ENCODE measurements at regions not wholly inside any gene's neighbourhood (a gene's known extent, or its start where the extent isn't known, plus 50 kb on each side); places are given as distances from the start of the nearest gene placed in this dataset.

DNA sequence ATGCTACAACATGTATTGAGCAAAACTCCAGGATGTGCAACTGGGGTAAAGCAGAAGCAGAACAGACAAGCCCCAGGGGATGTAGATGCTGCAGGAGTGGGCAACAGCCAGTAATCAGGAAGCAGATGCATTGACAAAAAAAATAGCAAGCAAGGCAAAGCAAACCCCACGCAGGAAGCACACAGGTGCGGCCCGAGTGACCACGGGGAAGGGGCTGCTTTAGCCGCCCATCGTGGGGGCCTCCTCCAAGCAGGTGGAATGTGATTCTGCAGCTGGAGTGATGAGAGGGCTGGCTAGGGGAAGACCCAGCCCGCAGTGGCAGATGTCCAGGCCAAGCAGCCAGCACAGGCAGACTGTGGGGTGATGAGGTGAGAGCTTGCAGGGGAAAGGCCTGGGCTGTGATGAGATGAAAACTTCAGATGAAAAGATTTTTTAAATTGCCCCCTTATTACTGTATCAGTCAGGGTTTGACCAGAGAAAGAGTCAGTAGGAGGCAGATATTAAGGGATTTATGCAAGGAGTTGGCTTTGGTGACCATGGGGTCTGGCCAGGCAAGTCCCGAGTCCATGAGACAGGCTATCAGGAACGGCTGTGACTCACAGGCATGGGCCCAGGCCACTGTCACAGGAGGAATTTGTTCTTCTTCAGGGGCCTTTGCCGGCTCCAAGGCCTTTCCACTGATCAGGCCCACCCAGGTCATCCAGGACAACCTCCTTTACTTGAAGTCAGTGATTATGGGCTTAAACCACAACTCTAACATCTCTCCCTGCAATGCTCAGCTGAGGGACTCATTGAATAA, 207.6 kb downstream of the ANKRD60 start:
- Histone ChIP-seq H3K4me3 (no peak overlapping the region), H3K4me1 (peaks cover 0 to 18% of the 10 kb centered on the region in 2 donors), H3K36me3 (no peaks in the 10 kb centered on the region), H3K27ac (no peak overlapping the region), H3K9me3 (no peaks in the 10 kb centered on the region), H3K27me3 (no peaks in the 10 kb centered on the region)
- no peak for TF ChIP-seq CTCF (IDR thresholded peaks at IDR 0.05)
- no peak for DNase-seq (ENCODE audit: low spot score)

DNA sequence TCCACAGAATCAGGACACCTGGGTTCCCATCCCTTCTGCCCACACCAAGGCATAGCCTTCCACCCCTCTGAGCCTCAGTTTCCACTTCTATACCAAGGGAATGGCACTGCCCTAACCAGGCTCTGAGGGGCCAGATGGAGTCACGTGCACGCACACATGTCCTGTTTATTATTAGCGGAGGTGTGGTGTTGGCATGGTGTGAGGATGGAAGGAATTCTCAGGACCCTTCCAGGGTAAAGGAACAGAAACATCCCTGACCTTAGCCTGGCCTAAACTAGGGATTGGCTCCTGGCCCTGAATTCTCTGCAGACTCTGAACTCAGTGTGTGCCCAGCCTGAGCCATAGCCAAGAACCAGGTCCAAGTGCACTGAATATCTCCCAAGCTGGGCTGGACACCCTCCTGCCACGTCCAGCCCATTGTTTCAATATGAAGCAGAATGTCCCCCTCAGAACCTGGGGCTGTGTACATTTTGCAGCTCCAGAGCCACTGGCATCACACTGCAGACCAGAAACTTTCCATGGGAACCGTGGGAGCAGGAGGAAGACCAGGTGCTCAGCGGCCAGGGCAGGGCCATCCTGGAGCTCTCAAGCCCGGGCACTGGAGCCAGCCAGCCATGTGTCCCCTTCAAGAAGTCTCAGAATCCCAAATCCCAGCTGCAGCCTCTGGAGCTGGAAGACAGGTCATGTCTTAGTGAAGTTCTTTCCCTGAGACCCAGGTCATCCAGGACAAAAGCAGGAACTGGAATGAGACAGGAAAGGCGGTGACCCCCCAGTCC, 208.4 kb downstream of the ANKRD60 start:
- H3K4me3 ChIP-seq = no peak overlapping the region
- H3K27me3 ChIP-seq = no peaks in the 10 kb centered on the region
- H3K9me3 ChIP-seq = peaks cover 0 to 3% of the 10 kb centered on the region in 2 donors
- no peak for DNase-seq (ENCODE audit: low spot score)
- no peak for TF ChIP-seq CTCF (IDR thresholded peaks at IDR 0.05)
- peak overlapping the region in 1 of 2 donors; percentile 21 for H3K27ac ChIP-seq
- peaks cover 0 to 18% of the 10 kb centered on the region in 2 donors for H3K4me1 ChIP-seq
- H3K36me3 ChIP-seq = no peaks in the 10 kb centered on the region

GRCh38 chr20:58019027-58019849, 209.2 kb downstream of the ANKRD60 start:
- Histone ChIP-seq H3K36me3 (no peaks in the 10 kb centered on the region), H3K27me3 (no peaks in the 10 kb centered on the region), H3K4me1 (peaks cover 0 to 18% of the 10 kb centered on the region in 2 donors), H3K4me3 (no peak overlapping the region), H3K9me3 (peaks cover 0 to 7% of the 10 kb centered on the region in 2 donors), H3K27ac (peak overlapping the region in 1 of 2 donors; percentile 21)
- DNase-seq (ENCODE audit: low spot score) = peak; percentile 28
- TF ChIP-seq CTCF (IDR thresholded peaks at IDR 0.05) = no peak

DNA sequence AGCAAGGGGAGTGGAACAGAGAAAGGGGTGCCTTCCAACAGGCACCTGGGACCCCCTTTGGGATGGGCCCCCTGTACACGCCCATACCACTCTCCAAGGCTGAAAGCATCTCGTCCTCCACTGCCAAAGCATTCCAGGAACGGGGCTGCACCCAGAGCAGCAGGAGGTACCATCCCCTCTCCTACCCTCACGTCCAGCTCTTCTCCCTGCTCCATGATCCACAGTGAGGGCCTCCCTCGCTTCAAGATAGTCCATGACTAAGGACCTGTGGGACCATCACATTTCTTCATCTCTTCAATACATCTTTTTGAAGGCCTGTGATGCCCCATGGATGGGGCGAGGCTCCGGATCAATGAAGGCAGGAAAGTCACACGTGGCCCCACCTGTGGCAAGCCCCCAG, 209.9 kb downstream of the ANKRD60 start:
- Histone ChIP-seq H3K27me3 (no peaks in the 10 kb centered on the region), H3K27ac (no peak overlapping the region), H3K4me3 (no peak overlapping the region), H3K9me3 (peaks cover 0 to 7% of the 10 kb centered on the region in 2 donors), H3K36me3 (no peaks in the 10 kb centered on the region), H3K4me1 (peaks cover 0 to 18% of the 10 kb centered on the region in 2 donors)
- DNase-seq (ENCODE audit: low spot score) = no peak
- TF ChIP-seq CTCF (IDR thresholded peaks at IDR 0.05) = no peak

DNA sequence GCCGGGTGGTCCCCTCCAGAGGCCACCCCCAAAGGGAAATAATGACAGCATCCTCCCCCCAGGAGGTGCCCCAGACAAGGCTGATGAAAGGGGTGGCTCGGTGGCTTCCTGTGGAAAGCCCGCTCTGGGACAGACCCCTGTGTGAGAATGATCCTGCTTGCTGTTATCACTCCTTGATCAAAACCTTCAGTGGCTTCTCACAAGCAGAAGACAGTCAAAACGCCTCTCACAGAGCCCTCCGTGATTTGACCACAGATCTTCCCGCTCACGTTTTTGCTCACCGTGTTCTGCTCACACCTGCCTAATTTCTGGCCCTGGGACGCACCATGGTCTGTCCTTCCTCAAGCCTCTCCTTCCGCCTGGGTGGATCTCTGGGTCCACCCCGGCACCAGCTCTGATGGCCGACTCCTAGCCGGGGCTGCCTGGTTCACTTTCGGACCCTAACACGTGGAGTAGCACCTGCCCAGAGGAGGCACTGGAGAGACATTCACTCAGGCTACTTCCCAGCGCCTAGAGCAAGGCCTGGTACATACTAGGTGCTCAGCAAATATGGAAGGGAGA, 210.4 kb downstream of the ANKRD60 start:
- Histone ChIP-seq H3K4me1 (peaks cover 0 to 18% of the 10 kb centered on the region in 2 donors), H3K27ac (peak overlapping the region in 1 of 2 donors; percentile 10), H3K36me3 (no peaks in the 10 kb centered on the region), H3K9me3 (peaks cover 0 to 7% of the 10 kb centered on the region in 2 donors), H3K4me3 (no peak overlapping the region), H3K27me3 (no peaks in the 10 kb centered on the region)
- no peak for TF ChIP-seq CTCF (IDR thresholded peaks at IDR 0.05)
- DNase-seq (ENCODE audit: low spot score) = no peak
